Astrocyte (in vitro differentiated cells and primary cell): ENCODE measurements at regions not wholly inside any gene's neighbourhood (a gene's known extent, or its start where the extent isn't known, plus 50 kb on each side); places are given as distances from the start of the nearest gene placed in this dataset.

Source experiments
- DNase-seq: peaks from one replicate; pipeline ENCODE4 v3.0.0-alpha.2; 2010; ENCODE audit warnings: low read depth
- FAIRE-seq: peaks from 2 replicates; lab custom pipeline; 2011; peaks lifted over from hg19 to GRCh38; lab: Jason Lieb, UNC
- H2AFZ ChIP-seq: 2 replicates; pipeline ENCODE4 v1.6.0; 2012; ENCODE audit warnings: low read depth, low read length, inconsistent platforms
- H3K27ac ChIP-seq: 2 replicates; pipeline ENCODE4 v1.5.1; 2011; ENCODE audit warnings: low read depth, low read length, inconsistent platforms
- H3K27me3 ChIP-seq: 2 replicates; pipeline ENCODE4 v1.6.0; 2011; ENCODE audit warnings: low read length, inconsistent platforms; ENCODE audit not compliant: insufficient read depth
- H3K36me3 ChIP-seq: 2 replicates; pipeline ENCODE4 v1.5.1; 2011; ENCODE audit warnings: low read length, inconsistent platforms; ENCODE audit not compliant: insufficient read depth
- H3K4me1 ChIP-seq: 2 replicates; pipeline ENCODE4 v1.5.1; 2011; ENCODE audit warnings: low read length, inconsistent platforms; ENCODE audit not compliant: insufficient read depth
- H3K4me2 ChIP-seq: 2 replicates; pipeline ENCODE4 v1.6.0; 2012; ENCODE audit warnings: low read length, inconsistent platforms
- H3K4me3 ChIP-seq: 2 replicates; pipeline ENCODE4 v1.5.1; 2011; ENCODE audit warnings: low read depth, mild to moderate bottlenecking, low read length, inconsistent platforms; ENCODE audit not compliant: insufficient read depth
- H3K79me2 ChIP-seq: 2 replicates; pipeline ENCODE4 v1.6.0; 2012; ENCODE audit warnings: mild to moderate bottlenecking, low read length, inconsistent platforms; ENCODE audit not compliant: insufficient read depth
- H3K9ac ChIP-seq: 2 replicates; pipeline ENCODE4 v1.6.0; 2012; ENCODE audit warnings: mild to moderate bottlenecking, low read length, inconsistent platforms
- H3K9me3 ChIP-seq: 2 replicates; pipeline ENCODE4 v1.5.1; 2012; ENCODE audit warnings: low read depth, mild to moderate bottlenecking, low read length, inconsistent platforms; ENCODE audit not compliant: insufficient read depth
- H4K20me1 ChIP-seq: 2 replicates; pipeline ENCODE4 v1.6.0; 2012; ENCODE audit warnings: low read length, inconsistent platforms; ENCODE audit not compliant: insufficient read depth
- H3K27ac Mint-ChIP-seq: one replicate; pipeline ENCODE4 v1.8.0; 2021; ENCODE audit warnings: mild to moderate bottlenecking, mixed read lengths; ENCODE audit not compliant: unreplicated experiment
- H3K27me3 Mint-ChIP-seq: one replicate; pipeline ENCODE4 v1.8.0; 2021; ENCODE audit warnings: low read depth, mixed read lengths; ENCODE audit not compliant: unreplicated experiment
- H3K36me3 Mint-ChIP-seq: one replicate; pipeline ENCODE4 v1.8.0; 2021; ENCODE audit warnings: low read depth, mixed read lengths; ENCODE audit not compliant: unreplicated experiment
- H3K4me1 Mint-ChIP-seq: one replicate; pipeline ENCODE4 v1.8.0; 2021; ENCODE audit warnings: low read depth, mixed read lengths; ENCODE audit not compliant: unreplicated experiment
- H3K4me3 Mint-ChIP-seq: one replicate; pipeline ENCODE4 v1.8.0; 2021; ENCODE audit warnings: mild to moderate bottlenecking, moderate library complexity, mixed read lengths; ENCODE audit not compliant: unreplicated experiment
- H3K9me3 Mint-ChIP-seq: one replicate; pipeline ENCODE4 v1.8.0; 2021; ENCODE audit warnings: mild to moderate bottlenecking, mixed read lengths; ENCODE audit not compliant: unreplicated experiment
- CTCF ChIP-seq: IDR thresholded peaks from 2 replicates; pipeline ENCODE4 v1.5.1; 2011; ENCODE audit warnings: low read depth, mild to moderate bottlenecking, inconsistent platforms, low read length, moderate library complexity; ENCODE audit not compliant: insufficient read depth
- EZH2 ChIP-seq: IDR thresholded peaks from 2 replicates; pipeline ENCODE4 v1.6.1; 2012; ENCODE audit warnings: mild to moderate bottlenecking, low read length, inconsistent platforms; ENCODE audit not compliant: insufficient read depth

GRCh38 chr1:47686731-47687630, 249.1 kb downstream of the FOXD2 start:
- no peak overlapping the region for H2AFZ ChIP-seq
- H3K27ac Mint-ChIP-seq: no peak overlapping the region

GRCh38 chr1:47687631-47688460, 250.0 kb downstream of the FOXD2 start:
- FAIRE-seq (no peak), DNase-seq (no peak)
- H3K27me3 ChIP-seq: peaks cover 3% of the 10 kb centered on the region
- Mint-ChIP-seq H3K4me1 (peaks cover 24% of the 10 kb centered on the region), H3K9me3 (no peaks in the 10 kb centered on the region), H3K4me3 (no peak overlapping the region), H3K27ac (no peak overlapping the region), H3K27me3 (peaks cover 8% of the 10 kb centered on the region), H3K36me3 (no peaks in the 10 kb centered on the region)
- no peaks in the 10 kb centered on the region for H4K20me1 ChIP-seq
- no peak overlapping the region for H3K27ac ChIP-seq
- H3K4me3 ChIP-seq: no peak overlapping the region
- H3K79me2 ChIP-seq: no peaks in the 10 kb centered on the region
- no peaks in the 10 kb centered on the region for H3K4me1 ChIP-seq
- no peaks in the 10 kb centered on the region for H3K36me3 ChIP-seq
- H3K4me2 ChIP-seq: no peak overlapping the region
- TF ChIP-seq CTCF (no peak), EZH2 (no peak)
- H3K9ac ChIP-seq: no peak overlapping the region
- H3K9me3 ChIP-seq: no peaks in the 10 kb centered on the region
- H2AFZ ChIP-seq: no peak overlapping the region

More at GRCh38 chr1:47686731-47687630, 249.1 kb downstream of the FOXD2 start:
- peak overlapping the region; percentile 42 for H3K4me3 Mint-ChIP-seq
- Histone ChIP-seq H3K4me2 (no peak overlapping the region), H3K27ac (no peak overlapping the region), H3K9me3 (no peaks in the 10 kb centered on the region), H3K79me2 (no peaks in the 10 kb centered on the region), H4K20me1 (no peaks in the 10 kb centered on the region), H3K4me3 (no peak overlapping the region), H3K27me3 (no peaks in the 10 kb centered on the region), H3K4me1 (no peaks in the 10 kb centered on the region), H3K9ac (no peak overlapping the region), H3K36me3 (no peaks in the 10 kb centered on the region)
- FAIRE-seq (no peak), DNase-seq (no peak)
- no peak for TF ChIP-seq CTCF
- no peak for TF ChIP-seq EZH2
- H3K4me1 Mint-ChIP-seq: peaks cover 24% of the 10 kb centered on the region
- no peaks in the 10 kb centered on the region for H3K36me3 Mint-ChIP-seq
- H3K9me3 Mint-ChIP-seq: no peaks in the 10 kb centered on the region
- peaks cover 9% of the 10 kb centered on the region for H3K27me3 Mint-ChIP-seq
